Testis (tissue), 2 donors: ENCODE measurements at regions not wholly inside any gene's neighbourhood (a gene's known extent, or its start where the extent isn't known, plus 50 kb on each side); places are given as distances from the start of the nearest gene placed in this dataset.

Experiments
- DNase-seq: peaks from one replicate; pipeline ENCODE4 v3.0.0-alpha.2; 2019
- H3K27ac ChIP-seq, 2 donors: fragments of 200-600 bp; sonication (generic); one replicate each; pipeline ENCODE4 v1.5.1; 2019
- H3K27me3 ChIP-seq: fragments of 200-600 bp; sonication (generic); one replicate; pipeline ENCODE4 v1.5.1; 2019
- H3K36me3 ChIP-seq: fragments of 200-600 bp; sonication (generic); one replicate; pipeline ENCODE4 v1.5.1; 2017; ENCODE audit warnings: low read depth; ENCODE audit errors: missing control alignments
- H3K4me1 ChIP-seq: fragments of 200-600 bp; sonication (generic); one replicate; pipeline ENCODE4 v1.5.1; 2019
- H3K4me3 ChIP-seq, 2 donors: fragments of 200-600 bp; sonication (generic); one replicate each; pipeline ENCODE4 v1.5.1; 2017 to 2019
- H3K9me3 ChIP-seq: fragments of 200-600 bp; sonication (generic); one replicate; pipeline ENCODE4 v1.5.1; 2017
- POLR2A ChIP-seq: fragments of 450-650 bp; IDR thresholded peaks from one replicate; pipeline ENCODE4 v1.6.1; 2017; ENCODE audit warnings: antibody characterized with exemption, mild to moderate bottlenecking, moderate library complexity
- WGBS, 2 donors: methylation state at CpG; one replicate each; pipeline ENCODE4 v1.1.5; 2018; 5-methylcytosine and 5-hydroxymethylcytosine counted together
- intact Hi-C: fragments of 100-400 bp; cut with DNase I; formaldehyde crosslinking; loops from one replicate; pipeline ENCODE4 v1.15.1; 2023; ENCODE audit warnings: low total_unique reads
- TF ChIP-seq, protein P1 (sequence below), 3 experiments: fragments of 450-650 bp in 2 of 3; fragments of 200-600 bp in 1 of 3; sonication (generic) in 1 of 3; IDR thresholded peaks; one replicate each; pipeline ENCODE4 v1.5.1; 2016 to 2019; ENCODE audit warnings: antibody characterized with exemption in 3 of 3, mild to moderate bottlenecking in 2 of 3, moderate library complexity in 1 of 3

DNA sequence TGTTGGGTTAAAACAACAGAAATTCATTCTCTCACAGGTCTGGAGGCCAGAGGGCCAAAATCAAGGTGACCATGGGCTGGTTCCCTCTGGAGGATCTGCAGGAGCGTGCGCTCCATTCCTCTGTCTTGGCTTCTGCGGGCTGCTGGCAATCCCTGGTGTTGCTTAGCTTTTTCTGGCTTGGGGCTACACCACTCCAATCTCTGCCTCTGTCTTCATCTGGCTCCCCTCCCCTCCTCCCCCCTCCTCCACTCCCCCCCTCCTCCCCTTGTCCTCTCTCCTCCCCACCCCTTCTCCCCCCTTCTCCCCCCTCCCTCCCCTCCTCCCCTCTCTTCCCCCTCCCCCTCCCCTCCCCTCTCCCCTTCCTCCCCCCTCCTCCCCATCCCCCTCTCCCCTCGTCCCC is 321.3 kb upstream of the ARID1B start:
- Histone ChIP-seq H3K27ac (no peak overlapping the region), H3K36me3 (no peaks in the 10 kb centered on the region), H3K9me3 (no peaks in the 10 kb centered on the region), H3K4me3 (no peak overlapping the region), H3K4me1 (no peaks in the 10 kb centered on the region), H3K27me3 (no peaks in the 10 kb centered on the region)
- TF ChIP-seq POLR2A = no peak
- no peak for DNase-seq
- intact Hi-C loops = no loop called here
- 95 to 97% methylated on average over 3 of the region's 4 CpGs for WGBS, 2 donors

DNA sequence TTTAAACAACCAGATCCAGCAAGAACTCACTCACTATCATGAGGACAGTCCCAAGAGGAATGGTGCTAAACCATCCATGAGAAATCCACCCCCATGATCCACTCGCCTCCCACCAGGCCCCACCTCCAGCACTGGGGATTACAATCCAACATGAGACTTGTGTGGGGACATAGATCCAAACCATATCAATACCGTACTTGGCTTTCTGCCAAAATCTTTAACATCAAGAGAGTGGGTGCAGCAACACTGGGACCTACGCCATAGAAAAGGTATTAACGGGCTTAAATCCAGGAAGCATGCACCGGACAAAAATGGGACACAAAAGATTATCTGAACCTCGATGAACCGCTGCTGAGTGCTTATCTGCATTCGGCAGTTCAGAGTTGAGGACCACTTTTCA is 322.3 kb upstream of the ARID1B start:
- no peaks in the 10 kb centered on the region for H3K4me1 ChIP-seq
- no peaks in the 10 kb centered on the region for H3K27me3 ChIP-seq
- TF ChIP-seq, protein P1, sequence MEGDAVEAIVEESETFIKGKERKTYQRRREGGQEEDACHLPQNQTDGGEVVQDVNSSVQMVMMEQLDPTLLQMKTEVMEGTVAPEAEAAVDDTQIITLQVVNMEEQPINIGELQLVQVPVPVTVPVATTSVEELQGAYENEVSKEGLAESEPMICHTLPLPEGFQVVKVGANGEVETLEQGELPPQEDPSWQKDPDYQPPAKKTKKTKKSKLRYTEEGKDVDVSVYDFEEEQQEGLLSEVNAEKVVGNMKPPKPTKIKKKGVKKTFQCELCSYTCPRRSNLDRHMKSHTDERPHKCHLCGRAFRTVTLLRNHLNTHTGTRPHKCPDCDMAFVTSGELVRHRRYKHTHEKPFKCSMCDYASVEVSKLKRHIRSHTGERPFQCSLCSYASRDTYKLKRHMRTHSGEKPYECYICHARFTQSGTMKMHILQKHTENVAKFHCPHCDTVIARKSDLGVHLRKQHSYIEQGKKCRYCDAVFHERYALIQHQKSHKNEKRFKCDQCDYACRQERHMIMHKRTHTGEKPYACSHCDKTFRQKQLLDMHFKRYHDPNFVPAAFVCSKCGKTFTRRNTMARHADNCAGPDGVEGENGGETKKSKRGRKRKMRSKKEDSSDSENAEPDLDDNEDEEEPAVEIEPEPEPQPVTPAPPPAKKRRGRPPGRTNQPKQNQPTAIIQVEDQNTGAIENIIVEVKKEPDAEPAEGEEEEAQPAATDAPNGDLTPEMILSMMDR (IDR thresholded peaks at IDR 0.05) = no peak
- TF ChIP-seq POLR2A = no peak
- no peak for DNase-seq
- no peak overlapping the region for H3K4me3 ChIP-seq
- intact Hi-C loops = no loop called here
- H3K9me3 ChIP-seq = no peaks in the 10 kb centered on the region
- 83 to 84% methylated on average over 8 of the region's 8 CpGs for WGBS, 2 donors
- no peaks in the 10 kb centered on the region for H3K36me3 ChIP-seq
- H3K27ac ChIP-seq = no peak overlapping the region

DNA sequence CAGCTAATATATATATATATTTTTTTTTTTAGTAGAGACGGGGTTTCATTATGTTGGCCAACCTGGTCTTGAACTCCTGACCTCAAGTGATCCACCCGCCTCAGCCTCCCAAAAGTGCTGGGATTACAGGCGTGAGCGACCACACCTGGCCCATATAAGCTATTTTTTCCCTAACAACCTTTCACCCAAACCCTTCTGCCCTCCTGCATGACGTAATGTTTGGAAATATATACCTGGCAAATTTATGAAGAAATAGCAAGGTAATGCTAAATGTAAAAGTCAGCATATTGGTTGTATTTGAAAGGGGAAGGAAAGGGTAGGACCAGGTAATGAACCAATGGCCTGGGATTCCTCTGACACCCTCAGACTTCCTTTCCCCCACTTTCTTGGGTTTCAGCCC is 325.5 kb upstream of the ARID1B start:
- no peak for TF ChIP-seq POLR2A
- TF ChIP-seq, protein P1 (IDR thresholded peaks at IDR 0.05) = no peak
- no peaks in the 10 kb centered on the region for H3K36me3 ChIP-seq
- no peak overlapping the region for H3K4me3 ChIP-seq
- H3K9me3 ChIP-seq = no peaks in the 10 kb centered on the region
- WGBS, 2 donors = 95 to 97% methylated on average over 5 of the region's 5 CpGs
- intact Hi-C loops = no loop called here
- DNase-seq = no peak
- H3K27ac ChIP-seq = no peak overlapping the region
- H3K27me3 ChIP-seq = no peaks in the 10 kb centered on the region
- no peaks in the 10 kb centered on the region for H3K4me1 ChIP-seq

DNA sequence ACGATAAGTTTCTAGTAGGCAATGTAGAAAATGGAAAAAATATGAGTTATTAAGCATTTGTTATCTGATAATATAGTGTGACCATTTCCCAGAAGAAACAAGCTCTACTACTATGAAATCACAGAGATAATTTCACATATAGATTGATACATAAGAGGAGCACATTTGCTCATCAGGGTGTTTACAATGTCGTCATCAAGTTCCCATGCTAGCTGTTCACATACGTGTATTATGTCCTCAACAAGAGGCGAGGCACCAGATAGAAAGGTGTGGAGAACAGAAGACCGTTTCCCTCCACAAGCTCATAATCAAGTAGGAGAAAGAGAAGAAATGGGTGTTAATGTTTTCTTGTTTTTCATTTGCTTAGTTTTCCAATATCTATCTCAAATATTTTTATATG is 326.1 kb upstream of the ARID1B start:
- no peaks in the 10 kb centered on the region for H3K36me3 ChIP-seq

DNA sequence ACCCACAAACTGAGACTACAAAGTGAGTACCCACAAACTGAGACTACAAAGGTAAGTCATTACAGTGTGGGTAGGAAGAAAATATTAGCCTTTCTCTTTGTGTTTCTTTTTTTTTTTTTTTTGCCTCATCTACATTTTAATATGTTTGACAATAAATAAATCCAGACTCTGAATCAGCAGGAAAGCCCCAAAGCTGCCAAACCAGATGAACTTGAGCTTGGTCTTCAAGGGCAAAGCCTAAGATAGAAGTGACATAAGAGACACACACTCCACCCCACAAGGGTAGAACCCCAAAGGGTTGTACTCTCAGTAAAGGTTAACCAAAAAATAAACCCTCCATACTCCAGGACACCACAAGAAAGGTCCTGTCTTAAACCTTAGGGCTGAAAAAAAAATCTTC is 326.8 kb upstream of the ARID1B start:
- TF ChIP-seq, protein P1 (IDR thresholded peaks at IDR 0.05) = no peak
- TF ChIP-seq POLR2A = no peak

More for the DNA sequence above, 326.1 kb upstream of the ARID1B start:
- DNase-seq = no peak
- 87 to 96% methylated on average over 5 of the region's 5 CpGs for WGBS, 2 donors
- Histone ChIP-seq H3K27me3 (no peaks in the 10 kb centered on the region), H3K27ac (no peak overlapping the region), H3K9me3 (no peaks in the 10 kb centered on the region), H3K4me1 (no peaks in the 10 kb centered on the region), H3K4me3 (no peak overlapping the region)
- TF ChIP-seq, protein P1 (IDR thresholded peaks at IDR 0.05) = no peak
- TF ChIP-seq POLR2A = no peak
- intact Hi-C loops = no loop called here

More for the DNA sequence above, 326.8 kb upstream of the ARID1B start:
- Histone ChIP-seq H3K9me3 (no peaks in the 10 kb centered on the region), H3K4me3 (no peak overlapping the region), H3K27ac (no peak overlapping the region), H3K36me3 (no peaks in the 10 kb centered on the region), H3K4me1 (no peaks in the 10 kb centered on the region), H3K27me3 (no peaks in the 10 kb centered on the region)
- intact Hi-C loops = no loop called here
- no peak for DNase-seq
